Astrocyte (in vitro differentiated cells and primary cell): ENCODE measurements at regions not wholly inside any gene's neighbourhood (a gene's known extent, or its start where the extent isn't known, plus 50 kb on each side); places are given as distances from the start of the nearest gene placed in this dataset.

Experiments
- EZH2 ChIP-seq: IDR thresholded peaks from 2 replicates; pipeline ENCODE4 v1.6.1; 2012; ENCODE audit warnings: mild to moderate bottlenecking, low read length, inconsistent platforms; ENCODE audit not compliant: insufficient read depth
- TF ChIP-seq, protein P1 (sequence below): IDR thresholded peaks from 2 replicates; pipeline ENCODE4 v1.5.1; 2011; ENCODE audit warnings: low read depth, mild to moderate bottlenecking, inconsistent platforms, low read length, moderate library complexity; ENCODE audit not compliant: insufficient read depth

GRCh38 chr1:87264976-87265375, 63.7 kb upstream of the LMO4 start:
- TF ChIP-seq, protein P1, sequence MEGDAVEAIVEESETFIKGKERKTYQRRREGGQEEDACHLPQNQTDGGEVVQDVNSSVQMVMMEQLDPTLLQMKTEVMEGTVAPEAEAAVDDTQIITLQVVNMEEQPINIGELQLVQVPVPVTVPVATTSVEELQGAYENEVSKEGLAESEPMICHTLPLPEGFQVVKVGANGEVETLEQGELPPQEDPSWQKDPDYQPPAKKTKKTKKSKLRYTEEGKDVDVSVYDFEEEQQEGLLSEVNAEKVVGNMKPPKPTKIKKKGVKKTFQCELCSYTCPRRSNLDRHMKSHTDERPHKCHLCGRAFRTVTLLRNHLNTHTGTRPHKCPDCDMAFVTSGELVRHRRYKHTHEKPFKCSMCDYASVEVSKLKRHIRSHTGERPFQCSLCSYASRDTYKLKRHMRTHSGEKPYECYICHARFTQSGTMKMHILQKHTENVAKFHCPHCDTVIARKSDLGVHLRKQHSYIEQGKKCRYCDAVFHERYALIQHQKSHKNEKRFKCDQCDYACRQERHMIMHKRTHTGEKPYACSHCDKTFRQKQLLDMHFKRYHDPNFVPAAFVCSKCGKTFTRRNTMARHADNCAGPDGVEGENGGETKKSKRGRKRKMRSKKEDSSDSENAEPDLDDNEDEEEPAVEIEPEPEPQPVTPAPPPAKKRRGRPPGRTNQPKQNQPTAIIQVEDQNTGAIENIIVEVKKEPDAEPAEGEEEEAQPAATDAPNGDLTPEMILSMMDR, result no peak
- TF ChIP-seq EZH2, result no peak
